Activated T-cell treated with anti-CD3 and anti-CD28 coated beads, Interleukin-2, amount 50 U/mL, for 72 hours (primary cell): ENCODE measurements at regions not wholly inside any gene's neighbourhood (a gene's known extent, or its start where the extent isn't known, plus 50 kb on each side); places are given as distances from the start of the nearest gene placed in this dataset.
A peak's percentile ranks its signal among the peaks of the same experiment; 100 is the strongest.
"Not testable (repeated sequence)": the region's sequence is repeated elsewhere in the genome, so short reads cannot be mapped to it uniquely, and the experiment has no call there.

Source experiments
- ATAC-seq, 2 donors: fragments of 150-1000 bp; cut with Tn5 transposase; replicated peaks in 1 of 2; 2 replicates each; pipeline ENCODE4 v1.10.0; 2021; ENCODE audit warnings: moderate library complexity in 2 of 2, mild to moderate bottlenecking in 1 of 2
- DNase-seq, 2 donors: peaks; one replicate each; pipeline ENCODE4 v3.0.0; 2021 to 2022; ENCODE audit warnings: mixed read lengths in 1 of 2
- H3K27ac Mint-ChIP-seq: one replicate; pipeline ENCODE4 v1.8.0; 2022; ENCODE audit warnings: mild to moderate bottlenecking, moderate library complexity, mixed read lengths
- H3K27me3 Mint-ChIP-seq: one replicate; pipeline ENCODE4 v1.8.0; 2022; ENCODE audit warnings: low read depth, mixed read lengths
- H3K36me3 Mint-ChIP-seq, 2 donors: one replicate each; pipeline ENCODE4 v1.8.0; 2022; ENCODE audit warnings: mixed read lengths in 2 of 2, mild to moderate bottlenecking in 1 of 2; ENCODE audit not compliant: insufficient read depth in 2 of 2
- H3K4me1 Mint-ChIP-seq: one replicate; pipeline ENCODE4 v1.8.0; 2022; ENCODE audit warnings: low read depth, mixed read lengths
- H3K4me3 Mint-ChIP-seq, 2 donors: one replicate each; pipeline ENCODE4 v1.8.0; 2022; ENCODE audit warnings: mild to moderate bottlenecking in 2 of 2, mixed read lengths in 2 of 2, moderate library complexity in 2 of 2
- H3K9me3 Mint-ChIP-seq, 2 donors: one replicate each; pipeline ENCODE4 v1.8.0; 2022; ENCODE audit warnings: mixed read lengths in 2 of 2

DNA sequence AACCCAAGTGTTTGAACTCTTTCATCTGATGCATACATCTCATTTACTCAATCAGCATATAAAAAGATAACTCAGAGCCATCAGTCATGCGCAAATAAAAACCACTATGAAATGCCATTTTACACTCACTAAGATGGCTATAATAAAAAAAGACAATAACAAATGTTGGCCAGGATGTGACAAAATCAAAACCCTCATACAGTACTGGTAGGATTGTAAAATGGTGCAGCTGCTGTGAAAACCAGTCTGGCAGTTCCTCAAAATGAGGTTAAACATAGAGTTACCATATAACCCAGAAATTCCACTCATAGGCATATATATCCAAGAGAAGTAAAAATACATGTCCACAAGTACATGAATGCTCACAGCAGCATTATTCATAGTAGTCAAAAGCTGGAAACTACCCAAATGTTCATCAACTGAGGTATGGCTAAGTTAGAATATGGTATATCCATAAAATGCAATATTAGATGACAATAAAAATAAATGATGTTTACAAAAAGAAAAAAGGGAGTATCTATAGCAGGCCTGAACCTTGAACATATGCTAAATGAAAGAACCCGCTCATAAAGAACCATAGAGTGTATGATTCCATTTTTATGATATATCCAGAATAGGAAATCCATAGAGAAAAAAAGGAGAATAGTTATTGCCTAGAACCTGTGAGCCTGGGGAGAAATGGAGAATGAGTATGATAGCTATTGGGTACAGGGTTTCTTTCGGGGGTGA is 265.1 kb downstream of the SIPA1L2 start:
- no peak for DNase-seq
- Mint-ChIP-seq H3K27me3 (peaks cover 11% of the 10 kb centered on the region), H3K4me3 (no peak overlapping the region), H3K4me1 (no peaks in the 10 kb centered on the region), H3K27ac (no peak overlapping the region), H3K9me3 (no peaks in the 10 kb centered on the region), H3K36me3 (no peaks in the 10 kb centered on the region)
- peak in 1 of 2 donors; percentile 32 for ATAC-seq

- no peaks in the 10 kb centered on the region for H3K9me3 Mint-ChIP-seq
- DNase-seq (no peak), ATAC-seq (no peak)
- H3K36me3 Mint-ChIP-seq: no peaks in the 10 kb centered on the region
- no peaks in the 10 kb centered on the region for H3K4me1 Mint-ChIP-seq
- H3K27ac Mint-ChIP-seq: no peak overlapping the region
- H3K4me3 Mint-ChIP-seq: no peak overlapping the region
- peaks cover 11% of the 10 kb centered on the region for H3K27me3 Mint-ChIP-seq
Observed at GRCh38 chr1:232363008-232363407, 266.9 kb downstream of the SIPA1L2 start.

GRCh38 chr1:232357416-232357815 is 272.5 kb downstream of the SIPA1L2 start:
- H3K4me3 Mint-ChIP-seq: no peak overlapping the region
- no peak for DNase-seq
- H3K36me3 Mint-ChIP-seq: no peaks in the 10 kb centered on the region
- H3K9me3 Mint-ChIP-seq: no peaks in the 10 kb centered on the region
- no peaks in the 10 kb centered on the region for H3K4me1 Mint-ChIP-seq
- no peak for ATAC-seq
- peaks cover 6% of the 10 kb centered on the region for H3K27me3 Mint-ChIP-seq
- H3K27ac Mint-ChIP-seq: no peak overlapping the region

DNA sequence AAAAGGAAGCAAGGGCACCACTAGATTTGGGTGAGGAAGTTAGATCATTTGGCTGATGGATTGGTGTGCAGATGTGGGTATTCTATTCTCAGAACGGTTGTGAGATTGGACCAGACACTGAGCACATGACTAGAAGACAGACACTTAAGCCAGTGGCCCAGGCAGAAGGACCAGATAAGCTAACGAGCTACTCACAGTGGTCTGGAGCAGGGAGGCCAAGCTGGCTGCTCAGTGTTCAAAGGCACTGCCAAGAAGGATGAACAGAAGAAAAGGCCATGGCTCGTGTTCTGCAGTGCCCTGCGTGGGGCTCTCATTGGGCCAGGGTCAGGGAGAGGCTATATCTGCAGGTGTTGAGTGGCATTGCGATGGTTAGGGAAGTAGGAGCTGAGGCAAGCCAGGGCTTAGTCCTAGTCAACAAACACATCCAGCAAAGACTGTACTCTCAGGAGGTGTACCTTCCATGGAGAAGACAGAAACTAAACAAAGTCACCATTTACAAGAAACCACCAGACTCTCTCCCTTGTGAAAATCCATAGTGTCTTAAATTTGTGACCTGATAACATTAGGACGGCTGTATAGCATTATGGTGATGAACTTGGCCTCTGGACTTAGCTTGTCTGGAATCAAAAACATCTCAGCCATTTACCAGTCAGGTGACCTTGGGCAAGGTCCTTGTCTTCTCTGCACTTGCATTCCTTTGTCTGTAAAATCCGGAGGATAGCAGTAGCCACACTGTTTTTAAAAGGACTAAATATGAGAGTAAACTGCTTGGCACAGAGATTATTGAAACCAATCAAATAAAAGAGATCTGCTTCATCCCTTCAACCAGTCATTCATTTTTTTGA is 274.5 kb downstream of the SIPA1L2 start:
- H3K27ac Mint-ChIP-seq: no peak overlapping the region
- peaks cover 13% of the 10 kb centered on the region for H3K27me3 Mint-ChIP-seq
- ATAC-seq: no peak
- no peaks in the 10 kb centered on the region for H3K9me3 Mint-ChIP-seq
- no peak overlapping the region for H3K4me3 Mint-ChIP-seq
- H3K36me3 Mint-ChIP-seq: no peaks in the 10 kb centered on the region
- no peak for DNase-seq
- H3K4me1 Mint-ChIP-seq: no peaks in the 10 kb centered on the region

DNA sequence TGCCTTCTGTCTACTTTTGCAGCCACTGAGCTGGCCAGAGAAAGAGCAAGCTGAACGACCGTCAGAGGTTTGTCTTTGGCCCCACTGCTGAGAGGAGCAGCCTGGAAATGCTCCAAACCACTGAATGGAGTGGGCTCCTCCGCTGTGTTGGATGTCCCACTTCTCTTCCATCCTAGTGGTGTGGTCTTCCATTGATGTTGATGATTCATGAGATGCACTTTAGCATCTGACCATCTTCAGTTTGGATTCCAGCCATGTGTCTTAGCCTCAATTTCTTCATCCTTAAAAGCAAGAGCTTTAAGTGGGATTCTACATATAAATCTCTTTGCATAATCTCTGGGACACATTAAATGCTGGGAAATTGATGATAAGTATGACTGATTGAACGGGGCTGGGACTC is 276.9 kb downstream of the SIPA1L2 start:
- no peak overlapping the region for H3K4me3 Mint-ChIP-seq
- ATAC-seq (no peak), DNase-seq (no peak)
- no peaks in the 10 kb centered on the region for H3K36me3 Mint-ChIP-seq
- no peak overlapping the region for H3K27ac Mint-ChIP-seq
- no peaks in the 10 kb centered on the region for H3K9me3 Mint-ChIP-seq
- H3K4me1 Mint-ChIP-seq: no peaks in the 10 kb centered on the region
- peaks cover 26% of the 10 kb centered on the region for H3K27me3 Mint-ChIP-seq

- Mint-ChIP-seq H3K36me3 (no peaks in the 10 kb centered on the region), H3K4me3 (no peak overlapping the region), H3K27me3 (peaks cover 26% of the 10 kb centered on the region), H3K9me3 (no peaks in the 10 kb centered on the region), H3K4me1 (no peaks in the 10 kb centered on the region), H3K27ac (no peak overlapping the region)
- DNase-seq (no peak), ATAC-seq (no peak)
Observed at GRCh38 chr1:232352366-232352765, 277.6 kb downstream of the SIPA1L2 start.

GRCh38 chr1:232351335-232351734 is 278.6 kb downstream of the SIPA1L2 start:
- Mint-ChIP-seq H3K27ac (no peak overlapping the region), H3K27me3 (peaks cover 26% of the 10 kb centered on the region), H3K4me3 (no peak overlapping the region), H3K9me3 (no peaks in the 10 kb centered on the region), H3K36me3 (no peaks in the 10 kb centered on the region), H3K4me1 (no peaks in the 10 kb centered on the region)
- ATAC-seq (no peak), DNase-seq (no peak)

DNA sequence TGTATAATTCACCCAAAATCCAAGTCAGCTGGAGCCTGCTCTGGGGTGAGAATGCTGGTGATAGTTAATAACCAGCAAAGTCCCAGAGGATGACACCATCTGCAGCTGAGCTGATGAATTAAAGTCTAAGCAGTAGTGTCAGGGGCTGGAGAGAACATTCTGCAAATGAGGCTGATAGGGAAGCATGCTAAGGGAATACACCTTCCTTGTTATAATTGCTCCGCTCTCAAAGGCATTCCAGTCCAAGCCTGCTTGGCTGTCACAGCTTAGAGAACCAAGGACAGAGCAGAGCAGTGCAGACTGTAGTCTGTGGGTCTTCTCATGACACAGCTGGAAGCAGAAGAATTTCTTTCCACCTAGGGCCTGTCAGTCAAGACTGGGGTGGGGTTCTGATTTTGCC is 283.1 kb downstream of the SIPA1L2 start:
- no peaks in the 10 kb centered on the region for H3K4me1 Mint-ChIP-seq
- H3K4me3 Mint-ChIP-seq: no peak overlapping the region
- ATAC-seq (no peak), DNase-seq (no peak)
- H3K36me3 Mint-ChIP-seq: peaks cover 0 to 4% of the 10 kb centered on the region in 2 donors
- peaks cover 5 to 8% of the 10 kb centered on the region in 2 donors for H3K9me3 Mint-ChIP-seq
- H3K27me3 Mint-ChIP-seq: peaks cover 28% of the 10 kb centered on the region
- H3K27ac Mint-ChIP-seq: no peak overlapping the region

- H3K36me3 Mint-ChIP-seq: peaks cover 0 to 4% of the 10 kb centered on the region in 2 donors
- H3K27ac Mint-ChIP-seq: no peak overlapping the region
- peaks cover 21% of the 10 kb centered on the region for H3K27me3 Mint-ChIP-seq
- ATAC-seq (no peak), DNase-seq (no peak)
- peaks cover 5 to 8% of the 10 kb centered on the region in 2 donors for H3K9me3 Mint-ChIP-seq
- H3K4me3 Mint-ChIP-seq: no peak overlapping the region
- no peaks in the 10 kb centered on the region for H3K4me1 Mint-ChIP-seq
Observed at GRCh38 chr1:232344791-232345399, 285.0 kb downstream of the SIPA1L2 start.

- ATAC-seq, DNase-seq, H3K4me1 Mint-ChIP-seq, H3K9me3 Mint-ChIP-seq, H3K36me3 Mint-ChIP-seq, H3K4me3 Mint-ChIP-seq, H3K27ac Mint-ChIP-seq: not testable (repeated sequence)
- peaks cover 19% of the 10 kb centered on the region for H3K27me3 Mint-ChIP-seq
Observed at GRCh38 chr1:232344186-232344585, 285.7 kb downstream of the SIPA1L2 start.

DNA sequence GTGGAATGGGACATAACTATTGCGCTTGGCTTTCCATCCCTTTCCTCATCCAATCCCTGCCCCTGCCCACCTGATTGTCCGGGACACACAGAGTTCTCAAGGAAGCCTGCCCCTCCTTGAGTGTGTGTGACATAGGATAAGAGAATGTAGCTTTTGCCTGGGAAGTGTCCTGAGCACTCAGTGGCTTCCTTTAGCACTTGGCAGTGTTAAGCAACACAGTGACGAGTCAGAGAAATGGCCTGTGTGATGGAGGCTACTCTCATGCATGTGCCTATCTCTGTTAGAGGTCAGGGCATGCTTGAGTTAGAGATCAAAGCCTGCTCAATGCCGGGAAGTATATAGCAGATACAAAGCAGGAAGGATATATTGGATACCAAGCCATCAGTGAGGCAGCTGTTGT is 289.5 kb downstream of the SIPA1L2 start:
- peaks cover 6% of the 10 kb centered on the region for H3K4me1 Mint-ChIP-seq
- no peak overlapping the region for H3K4me3 Mint-ChIP-seq
- peaks cover 5 to 8% of the 10 kb centered on the region in 2 donors for H3K9me3 Mint-ChIP-seq
- DNase-seq (no peak), ATAC-seq (no peak)
- H3K36me3 Mint-ChIP-seq: peaks cover 0 to 1% of the 10 kb centered on the region in 2 donors
- H3K27ac Mint-ChIP-seq: no peak overlapping the region
- H3K27me3 Mint-ChIP-seq: peaks cover 19% of the 10 kb centered on the region

GRCh38 chr1:232339073-232339472 is 290.9 kb downstream of the SIPA1L2 start:
- DNase-seq (no peak), ATAC-seq (no peak)
- Mint-ChIP-seq H3K9me3 (peaks cover 1 to 3% of the 10 kb centered on the region in 2 donors), H3K36me3 (peaks cover 0 to 1% of the 10 kb centered on the region in 2 donors), H3K27me3 (peaks cover 19% of the 10 kb centered on the region), H3K4me3 (no peak overlapping the region), H3K27ac (no peak overlapping the region), H3K4me1 (peaks cover 17% of the 10 kb centered on the region)

- Mint-ChIP-seq H3K27me3 (peaks cover 19% of the 10 kb centered on the region), H3K27ac (no peak overlapping the region), H3K9me3 (peaks cover 0 to 2% of the 10 kb centered on the region in 2 donors), H3K4me1 (peaks cover 17% of the 10 kb centered on the region), H3K4me3 (peak overlapping the region; percentile 17 to 21), H3K36me3 (no peaks in the 10 kb centered on the region)
- DNase-seq (no peak), ATAC-seq (peak in 1 of 2 donors; percentile 3)
Observed at GRCh38 chr1:232335741-232336293, 294.1 kb downstream of the SIPA1L2 start.
